ENCODE measurements at regions not wholly inside any gene's neighbourhood (a gene's known extent, or its start where the extent isn't known, plus 50 kb on each side); places are given as distances from the start of the nearest gene placed in this dataset.

GRCh38 chr18:8507915-8508705 lies 101.1 kb upstream of the RAB12 start:
- TF ChIP-seq CTCF (IDR thresholded peaks at IDR 0.05) (no peak), POLR2AphosphoS5 (IDR thresholded peaks at IDR 0.05) (no peak), EP300 (IDR thresholded peaks at IDR 0.05) (no peak), POLR2A (IDR thresholded peaks at IDR 0.05) (no peak)
- no peaks in the 10 kb centered on the region for H3K4me1 ChIP-seq
- ATAC-seq: no peak
- H3K9me3 ChIP-seq: no peaks in the 10 kb centered on the region
- 30 to 31% methylated on average over 6 to 7 of the region's 10 CpGs for WGBS, 2 donors (ENCODE audit: low coverage in 1 of 2)
- H3K27me3 ChIP-seq: peaks cover 18% of the 10 kb centered on the region
- no peak overlapping the region for H3K27ac ChIP-seq
- no peak overlapping the region for H3K4me3 ChIP-seq
- no peaks in the 10 kb centered on the region for H3K36me3 ChIP-seq

GRCh38 chr18:8513249-8513648 lies 96.0 kb upstream of the RAB12 start:
- Histone ChIP-seq H3K4me3 (no peak overlapping the region), H3K9me3 (no peaks in the 10 kb centered on the region), H3K4me1 (no peaks in the 10 kb centered on the region), H3K27ac (no peak overlapping the region), H3K36me3 (no peaks in the 10 kb centered on the region), H3K27me3 (peaks cover 15% of the 10 kb centered on the region)
- ATAC-seq: no peak
- 88 to 92% methylated on average over 2 to 3 of the region's 5 CpGs for WGBS, 2 donors (ENCODE audit: low coverage in 1 of 2)
- TF ChIP-seq POLR2A (IDR thresholded peaks at IDR 0.05): no peak
- TF ChIP-seq EP300 (IDR thresholded peaks at IDR 0.05): no peak
- TF ChIP-seq CTCF (IDR thresholded peaks at IDR 0.05): no peak
- TF ChIP-seq POLR2AphosphoS5 (IDR thresholded peaks at IDR 0.05): no peak

- 70% methylated on average over 4 of the region's 4 CpGs; no CpG with 5 or more reads in 1 of the 2 donors for WGBS, 2 donors (ENCODE audit: low coverage in 1 of 2)
- H3K27me3 ChIP-seq: peaks cover 15% of the 10 kb centered on the region
- H3K4me1 ChIP-seq: no peaks in the 10 kb centered on the region
- no peak overlapping the region for H3K27ac ChIP-seq
- no peaks in the 10 kb centered on the region for H3K9me3 ChIP-seq
- no peaks in the 10 kb centered on the region for H3K36me3 ChIP-seq
- no peak overlapping the region for H3K4me3 ChIP-seq
- TF ChIP-seq CTCF (IDR thresholded peaks at IDR 0.05) (no peak), POLR2AphosphoS5 (IDR thresholded peaks at IDR 0.05) (no peak), EP300 (IDR thresholded peaks at IDR 0.05) (no peak), POLR2A (IDR thresholded peaks at IDR 0.05) (no peak)
- no peak for ATAC-seq
Measured at GRCh38 chr18:8514409-8514808, 94.8 kb upstream of the RAB12 start.

- TF ChIP-seq EP300 (IDR thresholded peaks at IDR 0.05) (no peak), POLR2A (IDR thresholded peaks at IDR 0.05) (no peak), POLR2AphosphoS5 (IDR thresholded peaks at IDR 0.05) (no peak), CTCF (IDR thresholded peaks at IDR 0.05) (no peak)
- WGBS, 2 donors (ENCODE audit: low coverage in 1 of 2): 84 to 86% methylated on average over 6 to 8 of the region's 9 CpGs
- H3K36me3 ChIP-seq: no peaks in the 10 kb centered on the region
Measured at GRCh38 chr18:8515142-8515865, 93.9 kb upstream of the RAB12 start.

More at GRCh38 chr18:8515142-8515865, 93.9 kb upstream of the RAB12 start:
- no peaks in the 10 kb centered on the region for H3K4me1 ChIP-seq
- ATAC-seq: no peak
- peaks cover 0 to 2% (median 0%) of the 10 kb centered on the region in 3 donors for H3K9me3 ChIP-seq
- no peak overlapping the region for H3K27ac ChIP-seq
- no peak overlapping the region for H3K4me3 ChIP-seq
- peaks cover 15% of the 10 kb centered on the region for H3K27me3 ChIP-seq
